ENCODE measurements at regions not wholly inside any gene's neighbourhood (a gene's known extent, or its start where the extent isn't known, plus 50 kb on each side); places are given as distances from the start of the nearest gene placed in this dataset.

- DNase-seq (ENCODE audit: low spot score): no peak
These were observed 451.5 kb upstream of the CITED2 start for GRCh38 chr6:139825935-139826374.

- DNase-seq (ENCODE audit: low spot score): no peak
These were observed 450.4 kb upstream of the CITED2 start for GRCh38 chr6:139824864-139825263.

DNA sequence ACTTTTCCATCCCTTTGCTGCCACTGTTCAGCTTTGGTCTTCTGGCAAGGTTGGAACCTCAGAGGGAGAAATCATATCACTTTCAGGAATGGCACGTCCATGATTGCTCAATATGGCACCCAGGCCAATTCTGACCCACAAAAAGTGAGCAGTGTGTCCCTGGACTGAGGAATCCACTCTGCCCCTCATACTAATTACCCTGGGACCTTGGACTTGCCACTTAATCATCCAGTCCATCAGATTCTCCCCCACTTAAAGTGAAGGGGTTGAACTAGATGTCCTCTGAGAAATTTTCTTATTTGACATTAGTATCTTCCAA is 449.3 kb upstream of the CITED2 start:
- DNase-seq (ENCODE audit: low spot score): no peak

DNA sequence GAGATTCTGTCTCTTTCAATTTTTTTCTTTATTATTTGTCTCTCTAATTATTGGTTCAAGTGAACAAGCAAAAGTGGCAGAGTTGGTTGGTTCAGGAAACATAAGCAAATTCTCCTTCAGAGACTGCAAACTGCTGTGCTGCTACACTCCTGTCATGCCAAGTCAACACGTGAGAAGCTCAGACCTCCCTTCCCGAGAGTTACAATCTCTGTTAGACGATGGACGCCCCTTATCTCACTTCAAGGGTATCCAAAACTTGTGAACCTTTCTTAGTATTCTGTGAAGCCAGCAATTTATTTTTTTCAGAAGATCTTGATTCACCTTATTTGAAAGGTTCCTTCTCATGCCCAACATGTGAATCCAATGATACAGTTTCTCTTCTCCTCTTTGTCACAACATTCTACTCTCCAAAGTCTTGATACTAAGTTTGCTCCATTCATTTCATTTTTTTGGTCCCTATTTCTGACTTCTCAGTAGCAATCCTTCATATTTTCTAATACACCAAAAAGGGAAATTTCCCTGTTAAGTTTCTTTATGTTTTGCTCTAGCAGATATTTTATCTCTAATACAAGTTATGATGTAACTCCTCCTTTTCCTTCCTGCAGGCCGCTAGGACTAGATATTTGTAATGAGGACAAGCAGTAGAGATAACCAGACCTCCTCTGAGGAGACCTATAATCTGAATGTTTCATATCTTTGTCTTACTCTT is 448.8 kb upstream of the CITED2 start:
- no peak for DNase-seq (ENCODE audit: low spot score)

DNA sequence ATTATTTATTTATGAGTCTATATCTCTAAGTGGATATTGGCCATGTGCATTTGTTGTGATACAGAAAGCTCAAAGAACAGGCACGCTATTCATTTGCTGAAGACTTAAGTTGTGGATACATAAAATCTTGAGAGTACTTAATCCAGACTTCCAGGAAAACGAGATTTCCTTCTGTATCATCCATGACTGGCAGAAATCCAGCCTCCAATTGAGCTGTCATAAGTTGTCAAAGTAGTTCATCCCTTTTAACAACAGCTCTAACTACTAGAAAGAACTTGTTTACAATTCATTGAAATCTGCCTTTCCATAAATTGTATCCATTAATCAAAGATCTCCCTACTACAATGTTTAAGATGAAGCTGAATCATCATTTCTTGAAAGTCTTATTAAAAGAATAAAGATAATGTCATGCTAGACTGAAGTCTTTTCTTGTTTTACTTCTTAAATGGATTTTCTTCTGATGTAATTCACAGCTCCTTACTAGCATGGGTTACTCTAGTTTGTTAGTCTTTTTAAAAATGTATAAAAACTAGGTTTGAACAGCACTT is 447.3 kb upstream of the CITED2 start:
- DNase-seq (ENCODE audit: low spot score): peak; percentile 50

DNA sequence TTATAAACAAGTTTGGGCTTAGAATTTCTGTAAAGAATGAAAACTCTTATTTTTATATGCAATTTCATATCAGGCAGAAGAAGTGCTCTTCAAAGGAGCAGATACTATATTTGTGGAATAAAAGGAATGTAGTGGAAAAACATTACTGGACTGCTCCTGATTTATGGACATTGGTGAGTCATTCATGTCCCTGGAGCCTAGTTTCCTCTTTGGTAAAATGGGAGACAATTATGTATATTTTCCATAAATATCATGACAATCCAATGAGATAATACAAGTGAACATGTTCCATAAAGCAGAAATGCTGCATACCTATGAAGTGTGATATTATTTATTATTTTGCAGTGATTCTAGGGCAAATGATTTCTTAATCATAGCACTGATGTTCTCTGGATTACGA is 445.8 kb upstream of the CITED2 start:
- peak; percentile 70 for DNase-seq (ENCODE audit: low spot score)

GRCh38 chr6:139819776-139820175 is 445.3 kb upstream of the CITED2 start:
- DNase-seq (ENCODE audit: low spot score): no peak

DNA sequence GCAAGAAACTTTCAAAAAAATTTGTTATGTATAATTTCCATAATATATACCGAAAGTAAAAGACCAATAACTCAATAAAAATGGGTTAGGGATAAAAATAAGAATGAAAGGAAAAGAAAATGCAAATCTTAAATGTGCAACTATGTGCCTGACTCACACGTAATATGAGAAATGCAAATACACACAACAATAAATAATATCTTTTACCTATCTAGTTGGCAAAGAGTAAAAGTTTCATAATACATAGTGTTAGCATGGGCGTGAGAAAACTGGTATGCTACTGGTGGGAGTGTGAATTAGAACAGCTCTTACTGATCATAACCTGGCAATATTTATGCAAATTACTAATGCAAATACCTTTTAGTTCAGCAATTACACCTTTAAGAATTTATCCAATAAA is 438.5 kb upstream of the CITED2 start:
- DNase-seq (ENCODE audit: low spot score): no peak

DNA sequence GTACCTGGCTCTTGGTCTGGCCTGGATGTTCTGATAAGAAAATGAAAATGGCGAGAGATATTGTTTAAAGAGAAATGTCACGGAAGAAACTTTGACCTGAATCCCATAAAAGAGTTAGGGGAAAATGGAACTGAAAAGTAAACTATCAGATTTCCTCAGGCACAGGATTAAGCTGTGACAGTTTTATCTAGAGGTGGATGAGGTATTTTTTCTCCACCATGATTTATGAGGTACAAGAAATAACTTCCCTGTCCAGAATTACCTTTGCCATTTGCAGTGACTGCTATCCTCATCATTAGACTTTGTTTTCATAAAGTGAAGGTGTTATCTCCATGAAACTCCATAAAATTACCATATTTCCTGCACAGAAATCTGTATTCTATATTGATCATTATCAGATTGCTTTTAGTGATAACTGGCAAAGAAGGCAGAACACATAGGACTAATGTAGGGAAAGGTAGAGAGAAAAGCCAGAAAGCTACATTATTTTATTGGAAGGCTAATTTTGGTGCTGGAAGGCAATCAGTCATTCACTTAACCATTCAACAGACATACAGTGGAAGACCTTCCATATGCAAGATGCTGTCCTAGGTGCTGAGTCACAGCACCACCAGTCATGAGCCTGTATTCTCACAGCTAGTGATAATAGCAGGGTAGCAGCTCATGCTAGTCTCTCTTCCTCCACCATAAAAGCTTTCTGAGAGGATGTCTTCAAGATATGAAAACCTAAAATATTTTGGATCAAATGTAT is 427.3 kb upstream of the CITED2 start:
- DNase-seq (ENCODE audit: low spot score): no peak

- no peak for DNase-seq (ENCODE audit: low spot score)
These were observed 426.4 kb upstream of the CITED2 start for GRCh38 chr6:139800837-139801236.

GRCh38 chr6:139790527-139790926 is 416.1 kb upstream of the CITED2 start:
- no peak for DNase-seq (ENCODE audit: low spot score)

GRCh38 chr6:139784222-139784769 is 409.8 kb upstream of the CITED2 start:
- DNase-seq (ENCODE audit: low spot score): no peak

DNA sequence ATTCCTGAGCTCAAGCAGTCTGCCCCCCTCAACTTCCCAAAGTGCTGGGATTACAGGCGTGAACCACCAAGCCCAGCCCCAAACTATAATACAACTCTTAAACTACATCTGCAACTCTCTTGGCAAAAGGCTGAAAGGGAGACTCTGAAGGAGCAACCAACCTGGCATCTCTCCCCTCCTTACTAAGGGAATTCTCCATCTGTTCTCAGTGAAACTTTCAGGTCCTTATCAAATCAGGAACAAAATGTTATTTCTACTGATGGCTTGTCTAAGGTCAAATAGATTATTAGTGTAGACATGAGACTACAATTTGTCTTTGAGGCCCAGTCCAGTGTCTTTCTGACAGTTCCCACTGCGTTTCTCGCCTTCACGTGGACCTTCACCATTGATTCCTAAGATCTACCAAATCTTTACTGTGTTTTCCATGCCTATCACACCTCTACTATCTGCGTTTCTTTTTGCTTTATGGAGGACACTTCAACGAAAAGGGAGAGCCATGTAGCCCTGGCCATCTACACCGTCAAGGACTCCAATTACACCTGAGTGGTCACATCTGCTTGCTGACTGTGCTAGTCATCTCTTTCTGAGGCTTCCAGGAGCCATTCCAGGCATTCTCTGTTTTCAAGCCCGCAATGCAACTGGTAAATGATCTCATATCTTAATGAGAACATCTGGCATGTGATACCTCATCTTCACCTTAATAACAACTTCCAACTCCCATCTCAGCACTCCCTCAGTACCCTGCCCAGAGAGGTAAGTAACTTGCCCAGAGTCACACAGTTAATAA is 405.7 kb upstream of the CITED2 start:
- no peak for DNase-seq (ENCODE audit: low spot score)

DNA sequence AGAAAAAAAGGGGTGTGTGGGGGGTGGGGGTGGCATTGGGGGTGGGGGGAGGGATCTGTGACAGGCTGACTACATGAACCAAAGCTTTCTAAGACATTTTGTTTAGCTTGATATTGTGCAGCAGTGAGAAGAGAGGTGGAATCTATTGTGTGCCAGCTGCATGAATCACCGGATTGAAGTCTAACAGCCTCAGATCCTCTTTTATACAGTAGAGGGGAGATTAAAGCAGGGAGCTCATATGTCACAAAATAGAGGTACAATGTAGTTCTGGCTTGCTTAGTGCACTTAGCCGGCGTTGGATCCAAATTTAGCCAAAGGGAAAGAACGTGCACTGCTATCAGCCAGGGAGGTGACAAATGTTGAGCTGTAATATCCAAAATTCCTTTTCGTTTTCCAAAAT is 404.2 kb upstream of the CITED2 start:
- DNase-seq (ENCODE audit: low spot score): peak; percentile 79

DNA sequence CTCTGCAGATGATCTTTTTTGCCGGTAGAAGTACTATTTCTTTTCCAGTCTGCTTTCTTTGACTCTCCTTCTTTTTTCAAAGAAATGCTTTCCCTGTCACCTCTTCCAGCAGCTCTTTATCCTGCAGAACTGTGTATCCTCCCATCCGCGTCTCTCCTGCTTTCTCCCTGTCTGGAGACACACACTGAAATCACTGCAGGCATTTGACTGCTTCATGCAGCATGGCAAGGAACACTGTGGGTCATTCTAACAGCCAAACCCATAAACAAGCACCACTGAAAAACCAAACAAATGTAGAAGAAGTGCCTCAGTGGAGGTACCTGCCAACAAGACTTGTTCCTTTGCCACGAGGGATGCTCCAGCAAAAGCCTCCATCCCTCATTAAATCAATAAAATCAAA is 403.7 kb upstream of the CITED2 start:
- peak; percentile 42 for DNase-seq (ENCODE audit: low spot score)

GRCh38 chr6:139777202-139777970 is 402.9 kb upstream of the CITED2 start:
- DNase-seq (ENCODE audit: low spot score): no peak

DNA sequence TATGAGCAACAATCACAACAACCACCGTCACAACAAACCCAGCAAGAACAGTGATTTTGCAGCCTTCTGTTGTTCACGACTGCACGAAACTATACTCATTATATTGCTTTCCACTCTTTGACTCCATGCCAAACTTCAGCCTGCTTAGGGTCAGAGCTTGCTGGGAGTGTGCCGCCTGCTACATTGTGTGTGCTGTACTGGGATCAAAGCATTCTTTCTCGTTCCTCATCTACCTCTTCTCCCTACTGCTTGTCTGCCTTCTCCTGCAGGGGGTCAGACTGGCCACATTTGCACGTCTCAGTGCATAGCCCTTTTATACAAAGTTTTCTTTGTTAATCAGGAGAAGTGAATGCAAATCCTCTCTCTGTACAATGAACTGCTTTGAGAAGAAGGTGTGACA is 401.6 kb upstream of the CITED2 start:
- no peak for DNase-seq (ENCODE audit: low spot score)

DNA sequence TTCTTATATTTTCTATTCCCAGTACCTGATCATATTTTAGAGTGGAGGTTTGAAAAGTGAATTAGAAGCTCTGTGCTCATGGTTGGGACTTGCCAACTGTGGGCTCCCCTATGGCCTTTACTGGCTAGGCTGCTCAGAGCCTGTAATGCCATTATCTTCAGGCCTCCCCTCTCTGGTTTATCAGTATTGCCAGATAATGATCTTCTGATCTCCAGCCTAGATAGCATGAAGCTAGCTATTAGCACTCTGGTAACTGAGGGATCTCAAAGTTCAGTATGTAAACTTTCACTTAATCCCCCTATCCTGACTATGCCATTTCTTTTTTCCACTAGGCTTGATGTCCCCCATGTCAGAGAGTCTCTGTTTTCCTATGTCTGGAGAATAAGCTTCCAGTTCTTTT is 393.7 kb upstream of the CITED2 start:
- DNase-seq (ENCODE audit: low spot score): no peak

GRCh38 chr6:139766796-139767195 is 392.3 kb upstream of the CITED2 start:
- DNase-seq (ENCODE audit: low spot score): no peak

DNA sequence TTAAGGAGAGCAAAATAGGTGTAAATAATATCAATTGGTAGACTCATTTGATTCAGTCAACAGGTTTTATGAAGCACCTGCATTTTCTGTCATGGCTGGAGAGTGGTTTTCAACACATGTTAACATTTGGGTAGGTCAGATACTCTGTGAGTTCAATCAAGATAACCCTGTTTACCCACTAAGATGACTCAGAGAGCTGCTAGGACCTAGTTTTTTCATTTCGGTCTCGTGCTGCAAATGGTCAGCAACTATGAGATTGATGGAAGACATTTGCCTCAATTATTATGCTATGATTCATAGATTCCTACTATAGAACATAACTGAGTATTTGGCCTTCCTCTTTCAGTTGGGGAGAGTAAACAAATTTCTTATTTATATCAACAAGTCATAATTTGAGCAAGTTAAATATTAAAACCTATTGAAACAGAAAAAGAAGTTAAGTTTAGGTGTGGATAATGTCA is 391.4 kb upstream of the CITED2 start:
- no peak for DNase-seq (ENCODE audit: low spot score)

GRCh38 chr6:139764498-139764986 is 390.1 kb upstream of the CITED2 start:
- peak; percentile 95 for DNase-seq (ENCODE audit: low spot score)

Measured in umbilical cord (tissue), 1 donor.